BLaER1 treated with 17β-estradiol and CSF1 and Interleukin-3, amounts not matched to agents 10 nM and 100 nM (cell line): ENCODE measurements at regions not wholly inside any gene's neighbourhood (a gene's known extent, or its start where the extent isn't known, plus 50 kb on each side); places are given as distances from the start of the nearest gene placed in this dataset.

Experiments
- H3K27ac ChIP-seq, 11 experiments: shearing (Covaris generic); formaldehyde crosslinking; 2 replicates each; pipeline ENCODE4 v1.8.1; 2022
- H3K27me3 ChIP-seq, 11 experiments: shearing (Covaris generic); formaldehyde crosslinking; 2 replicates each; pipeline ENCODE4 v1.8.1; 2022
- H3K36me3 ChIP-seq, 11 experiments: shearing (Covaris generic); formaldehyde crosslinking; 2 replicates each; pipeline ENCODE4 v1.8.1; 2022
- H3K4me1 ChIP-seq, 10 experiments: shearing (Covaris generic); formaldehyde crosslinking; 2 replicates each; pipeline ENCODE4 v1.8.1; 2022
- H3K4me2 ChIP-seq, 11 experiments: shearing (Covaris generic); formaldehyde crosslinking; 2 replicates each; pipeline ENCODE4 v1.8.1; 2022
- H3K4me3 ChIP-seq, 10 experiments: shearing (Covaris generic); formaldehyde crosslinking; 2 replicates each; pipeline ENCODE4 v1.8.1; 2022
- H3K9ac ChIP-seq, 11 experiments: shearing (Covaris generic); formaldehyde crosslinking; 2 replicates each; pipeline ENCODE4 v1.8.1; 2022
- H3K9me3 ChIP-seq, 11 experiments: shearing (Covaris generic); formaldehyde crosslinking; replicated peaks in 1 of 11; 2 replicates each; pipeline ENCODE4 v1.8.1; 2022
- H4K20me1 ChIP-seq, 11 experiments: shearing (Covaris generic); formaldehyde crosslinking; 2 replicates each; pipeline ENCODE4 v1.8.1; 2022
- Cebpa-rat ChIP-seq, 11 experiments: shearing (Covaris generic); IDR thresholded peaks; 2 replicates each; pipeline ENCODE4 v1.8.1; 2022

- H3K9me3 ChIP-seq: no peaks in the 10 kb centered on the region
- no peaks in the 10 kb centered on the region; a peak in 1 of 20 replicates for H3K4me1 ChIP-seq
- H3K27ac ChIP-seq: no peak overlapping the region
- no peak overlapping the region; a peak in 1 of 22 replicates for H3K4me2 ChIP-seq
- no peak overlapping the region for H3K9ac ChIP-seq
- H3K27me3 ChIP-seq: no peaks in the 10 kb centered on the region
- no peaks in the 10 kb centered on the region for H4K20me1 ChIP-seq
- no peaks in the 10 kb centered on the region for H3K36me3 ChIP-seq
- peak in 1 of 11 experiments; percentile 52; a peak in 1 of 22 replicates for TF ChIP-seq Cebpa-rat (IDR thresholded peaks at IDR 0.05)
- no peak overlapping the region for H3K4me3 ChIP-seq
These were observed 1116.3 kb downstream of the FAT4 start for GRCh38 chr4:126431049-126431448.

GRCh38 chr4:126435491-126435890 lies 1120.7 kb downstream of the FAT4 start:
- TF ChIP-seq Cebpa-rat (IDR thresholded peaks at IDR 0.05): no peak
- no peak overlapping the region for H3K4me2 ChIP-seq
- H3K4me3 ChIP-seq: no peak overlapping the region
- H3K9ac ChIP-seq: no peak overlapping the region
- H3K36me3 ChIP-seq: no peaks in the 10 kb centered on the region
- no peaks in the 10 kb centered on the region; a peak in 1 of 20 replicates for H3K4me1 ChIP-seq
- H4K20me1 ChIP-seq: no peaks in the 10 kb centered on the region
- no peaks in the 10 kb centered on the region for H3K9me3 ChIP-seq
- H3K27me3 ChIP-seq: no peaks in the 10 kb centered on the region
- no peak overlapping the region for H3K27ac ChIP-seq

GRCh38 chr4:126440297-126440696 lies 1125.5 kb downstream of the FAT4 start:
- H3K4me3 ChIP-seq: no peak overlapping the region
- no peaks in the 10 kb centered on the region for H3K27me3 ChIP-seq
- no peaks in the 10 kb centered on the region for H3K4me1 ChIP-seq
- no peaks in the 10 kb centered on the region for H3K9me3 ChIP-seq
- H3K36me3 ChIP-seq: no peaks in the 10 kb centered on the region
- no peak for TF ChIP-seq Cebpa-rat (IDR thresholded peaks at IDR 0.05)
- no peak overlapping the region for H3K27ac ChIP-seq
- H3K4me2 ChIP-seq: no peak overlapping the region
- no peaks in the 10 kb centered on the region for H4K20me1 ChIP-seq
- H3K9ac ChIP-seq: no peak overlapping the region

GRCh38 chr4:126441173-126442035 lies 1126.6 kb downstream of the FAT4 start:
- H4K20me1 ChIP-seq: no peaks in the 10 kb centered on the region
- no peaks in the 10 kb centered on the region for H3K27me3 ChIP-seq
- H3K9me3 ChIP-seq: no peaks in the 10 kb centered on the region
- H3K36me3 ChIP-seq: no peaks in the 10 kb centered on the region
- H3K9ac ChIP-seq: no peak overlapping the region
- H3K4me2 ChIP-seq: no peak overlapping the region
- no peak overlapping the region for H3K27ac ChIP-seq
- H3K4me3 ChIP-seq: no peak overlapping the region
- no peaks in the 10 kb centered on the region for H3K4me1 ChIP-seq
- TF ChIP-seq Cebpa-rat (IDR thresholded peaks at IDR 0.05): no peak

- Histone ChIP-seq H3K36me3 (no peaks in the 10 kb centered on the region), H3K4me3 (no peak overlapping the region), H3K27me3 (no peaks in the 10 kb centered on the region), H4K20me1 (no peaks in the 10 kb centered on the region), H3K27ac (no peak overlapping the region), H3K4me2 (no peak overlapping the region), H3K9me3 (no peaks in the 10 kb centered on the region), H3K4me1 (no peaks in the 10 kb centered on the region), H3K9ac (no peak overlapping the region)
- TF ChIP-seq Cebpa-rat (IDR thresholded peaks at IDR 0.05): no peak
These were observed 1130.8 kb downstream of the FAT4 start for GRCh38 chr4:126445596-126445995.

- TF ChIP-seq Cebpa-rat (IDR thresholded peaks at IDR 0.05): no peak
- H3K4me1 ChIP-seq: no peaks in the 10 kb centered on the region
- H3K9ac ChIP-seq: no peak overlapping the region
- no peak overlapping the region for H3K4me2 ChIP-seq
- H3K9me3 ChIP-seq: no peaks in the 10 kb centered on the region
- H3K27ac ChIP-seq: no peak overlapping the region
- H3K4me3 ChIP-seq: no peak overlapping the region
- H3K36me3 ChIP-seq: no peaks in the 10 kb centered on the region
- no peaks in the 10 kb centered on the region for H4K20me1 ChIP-seq
- no peaks in the 10 kb centered on the region for H3K27me3 ChIP-seq
These were observed 1132.2 kb downstream of the FAT4 start for GRCh38 chr4:126446917-126447316.

GRCh38 chr4:126448086-126448845 lies 1133.5 kb downstream of the FAT4 start:
- TF ChIP-seq Cebpa-rat (IDR thresholded peaks at IDR 0.05): no peak
- Histone ChIP-seq H3K36me3 (no peaks in the 10 kb centered on the region), H3K9ac (no peak overlapping the region), H4K20me1 (no peaks in the 10 kb centered on the region), H3K27ac (no peak overlapping the region), H3K4me2 (no peak overlapping the region), H3K27me3 (no peaks in the 10 kb centered on the region), H3K9me3 (no peaks in the 10 kb centered on the region), H3K4me3 (no peak overlapping the region), H3K4me1 (no peaks in the 10 kb centered on the region)

- TF ChIP-seq Cebpa-rat (IDR thresholded peaks at IDR 0.05): no peak
These were observed 1136.6 kb downstream of the FAT4 start for GRCh38 chr4:126451237-126451873.

GRCh38 chr4:126455865-126456264 lies 1141.1 kb downstream of the FAT4 start:
- TF ChIP-seq Cebpa-rat (IDR thresholded peaks at IDR 0.05): 0 out of 22 replicates have a peak, but pooled peaks of 1 of the 11 experiments have one; percentile 9
- no peak overlapping the region for H3K27ac ChIP-seq

More at GRCh38 chr4:126451237-126451873, 1136.6 kb downstream of the FAT4 start:
- H3K9me3 ChIP-seq: no peaks in the 10 kb centered on the region
- H3K27ac ChIP-seq: no peak overlapping the region
- no peaks in the 10 kb centered on the region for H3K36me3 ChIP-seq
- no peaks in the 10 kb centered on the region for H4K20me1 ChIP-seq
- H3K9ac ChIP-seq: no peak overlapping the region
- H3K27me3 ChIP-seq: no peaks in the 10 kb centered on the region
- H3K4me2 ChIP-seq: no peak overlapping the region
- H3K4me3 ChIP-seq: no peak overlapping the region
- no peaks in the 10 kb centered on the region for H3K4me1 ChIP-seq

More at GRCh38 chr4:126455865-126456264, 1141.1 kb downstream of the FAT4 start:
- Histone ChIP-seq H3K4me3 (no peak overlapping the region), H4K20me1 (no peaks in the 10 kb centered on the region), H3K9me3 (no peaks in the 10 kb centered on the region), H3K4me1 (no peaks in the 10 kb centered on the region), H3K4me2 (no peak overlapping the region), H3K36me3 (no peaks in the 10 kb centered on the region), H3K27me3 (no peaks in the 10 kb centered on the region), H3K9ac (no peak overlapping the region)
